CD4-positive, alpha-beta T cell (primary cell): ENCODE measurements at regions not wholly inside any gene's neighbourhood (a gene's known extent, or its start where the extent isn't known, plus 50 kb on each side); places are given as distances from the start of the nearest gene placed in this dataset.
"Not testable (repeated sequence)": the region's sequence is repeated elsewhere in the genome, so short reads cannot be mapped to it uniquely, and the experiment has no call there.

Source experiments
- ATAC-seq: fragments of 200-7000 bp; cut with Tn5 transposase; one replicate; pipeline ENCODE4 v1.10.0; 2022; ENCODE audit warnings: mild to moderate bottlenecking; ENCODE audit not compliant: poor library complexity
- CTCF ChIA-PET: fragments of 350-600 bp; sonication (Branson Sonifier 250); formaldehyde crosslinking; loops from one replicate; lab custom pipeline; 2021; ENCODE audit warnings: antibody characterized with exemption, inconsistent platforms; lab: Charles Lee
- POLR2A ChIA-PET: fragments of 350-600 bp; sonication (Branson Sonifier 250); formaldehyde crosslinking; loops from one replicate; lab custom pipeline; 2021; ENCODE audit warnings: antibody characterized with exemption, inconsistent platforms; lab: Charles Lee
- DNase-seq, 14 experiments: peaks; one replicate each; pipeline ENCODE4 v3.0.0-alpha.2; 2013 to 2020; ENCODE audit warnings: mixed read lengths in 2 of 14
- H3K27ac ChIP-seq, 2 donors: one replicate each; pipeline versions ENCODE4 v1.5.1 to v1.7.0; 2013; ENCODE audit warnings: low read length in 2 of 2, low read depth in 1 of 2, mild to moderate bottlenecking in 1 of 2
- H3K27me3 ChIP-seq, 2 experiments: 1 replicate in 1 of 2; 2 replicates in 1 of 2; pipeline versions ENCODE4 v1.6.1 to v1.7.0; 2013; ENCODE audit warnings: low read length in 2 of 2, control low read depth in 1 of 2, mild to moderate bottlenecking in 1 of 2, moderate library complexity in 1 of 2; ENCODE audit not compliant: insufficient read depth in 2 of 2, control insufficient read depth in 1 of 2
- H3K36me3 ChIP-seq: one replicate; pipeline ENCODE4 v1.6.1; 2013; ENCODE audit warnings: low read length, control low read depth; ENCODE audit not compliant: insufficient read depth
- H3K4me1 ChIP-seq: one replicate; pipeline ENCODE4 v1.6.1; 2013; ENCODE audit warnings: low read length, control low read depth; ENCODE audit not compliant: insufficient read depth
- H3K4me3 ChIP-seq: one replicate; pipeline ENCODE4 v1.5.1; 2013; ENCODE audit warnings: mild to moderate bottlenecking, low read length, moderate library complexity
- H3K9me3 ChIP-seq, 2 experiments: 1 replicate in 1 of 2; 2 replicates in 1 of 2; pipeline versions ENCODE4 v1.6.1 to v1.7.0; 2013; ENCODE audit warnings: low read length in 2 of 2, mild to moderate bottlenecking in 2 of 2, control low read depth in 1 of 2, moderate library complexity in 1 of 2; ENCODE audit not compliant: control insufficient read depth in 1 of 2, insufficient read depth in 1 of 2
- H3K27ac Mint-ChIP-seq: one replicate; pipeline ENCODE4 v1.8.0; 2020; ENCODE audit warnings: mixed read lengths
- H3K27me3 Mint-ChIP-seq: one replicate; pipeline ENCODE4 v1.8.0; 2021; ENCODE audit warnings: mixed read lengths
- H3K36me3 Mint-ChIP-seq: one replicate; pipeline ENCODE4 v1.8.0; 2021; ENCODE audit warnings: low read depth, mixed read lengths
- H3K4me1 Mint-ChIP-seq: one replicate; pipeline ENCODE4 v1.8.0; 2021; ENCODE audit warnings: low read depth, mixed read lengths
- H3K4me3 Mint-ChIP-seq: one replicate; pipeline ENCODE4 v1.8.0; 2020; ENCODE audit warnings: mild to moderate bottlenecking, mixed read lengths
- H3K9me3 Mint-ChIP-seq: one replicate; pipeline ENCODE4 v1.8.0; 2020; ENCODE audit warnings: mixed read lengths
- CTCF ChIP-seq: fragments of 200-600 bp; IDR thresholded peaks from one replicate; pipeline ENCODE4 v1.8.0; 2022; ENCODE audit warnings: antibody characterized with exemption, mild to moderate bottlenecking
- intact Hi-C, 2 experiments: fragments of 100-400 bp; cut with DNase I in 1 of 2; cut with micrococcal nuclease in 1 of 2; formaldehyde crosslinking; loops; one replicate each; pipeline versions ENCODE4 v1.15.1 to v1.9.0; 2023 to 2025; cut with DNase I, micrococcal nuclease

- POLR2A ChIA-PET, result no interaction called here
- H3K36me3 Mint-ChIP-seq, result no peaks in the 10 kb centered on the region
- H3K9me3 Mint-ChIP-seq, result no peaks in the 10 kb centered on the region
- intact Hi-C loops, result no loop called here
- ATAC-seq (no peak), DNase-seq (no peak)
- CTCF ChIA-PET, result no interaction called here
- no peak for TF ChIP-seq CTCF
- H3K4me1 Mint-ChIP-seq, result no peaks in the 10 kb centered on the region
- no peak overlapping the region for H3K27ac Mint-ChIP-seq
- Histone ChIP-seq H3K27me3 (peaks cover 4 to 5% of the 10 kb centered on the region in 2 experiments), H3K9me3 (no peaks in the 10 kb centered on the region), H3K4me3 (no peak overlapping the region), H3K4me1 (no peaks in the 10 kb centered on the region), H3K27ac (no peak overlapping the region), H3K36me3 (no peaks in the 10 kb centered on the region)
- peaks cover 56% of the 10 kb centered on the region for H3K27me3 Mint-ChIP-seq
- H3K4me3 Mint-ChIP-seq, result no peak overlapping the region
Observed at GRCh38 chr2:133878326-133878725, 310.1 kb upstream of the NCKAP5 start.

GRCh38 chr2:133879703-133880102 is 311.4 kb upstream of the NCKAP5 start:
- intact Hi-C loops, result no loop called here

GRCh38 chr2:133882159-133882558 is 313.9 kb upstream of the NCKAP5 start:
- H3K4me3 Mint-ChIP-seq, DNase-seq, H3K9me3 Mint-ChIP-seq, H3K27ac ChIP-seq, H3K4me3 ChIP-seq, POLR2A ChIA-PET, CTCF ChIA-PET, ATAC-seq, H3K27ac Mint-ChIP-seq, H3K4me1 Mint-ChIP-seq, H3K9me3 ChIP-seq, H3K27me3 ChIP-seq, H3K36me3 Mint-ChIP-seq, intact Hi-C loops, H3K4me1 ChIP-seq, H3K36me3 ChIP-seq: not testable (repeated sequence)
- peaks cover 41% of the 10 kb centered on the region for H3K27me3 Mint-ChIP-seq

More at GRCh38 chr2:133879703-133880102, 311.4 kb upstream of the NCKAP5 start:
- H3K4me1 Mint-ChIP-seq, result no peaks in the 10 kb centered on the region
- peaks cover 59% of the 10 kb centered on the region for H3K27me3 Mint-ChIP-seq
- Histone ChIP-seq H3K4me1 (no peaks in the 10 kb centered on the region), H3K27me3 (peaks cover 4 to 5% of the 10 kb centered on the region in 2 experiments), H3K9me3 (no peaks in the 10 kb centered on the region), H3K27ac (no peak overlapping the region), H3K4me3 (no peak overlapping the region), H3K36me3 (no peaks in the 10 kb centered on the region)
- H3K36me3 Mint-ChIP-seq, result no peaks in the 10 kb centered on the region
- no peak overlapping the region for H3K27ac Mint-ChIP-seq
- no peak overlapping the region for H3K4me3 Mint-ChIP-seq
- TF ChIP-seq CTCF, result no peak
- no peak for DNase-seq
- ATAC-seq, result no peak
- POLR2A ChIA-PET, result no interaction called here
- CTCF ChIA-PET, result no interaction called here
- H3K9me3 Mint-ChIP-seq, result no peaks in the 10 kb centered on the region

- ATAC-seq (no peak), DNase-seq (peak in 3 of 14 experiments; percentile 4 to 9 (median 6))
- no peak overlapping the region for H3K4me3 ChIP-seq
- H3K4me1 ChIP-seq, result peaks cover 4% of the 10 kb centered on the region
- TF ChIP-seq CTCF, result no peak
- Mint-ChIP-seq H3K4me1 (no peaks in the 10 kb centered on the region), H3K4me3 (no peak overlapping the region), H3K27me3 (peaks cover 32% of the 10 kb centered on the region), H3K27ac (no peak overlapping the region), H3K9me3 (no peaks in the 10 kb centered on the region), H3K36me3 (no peaks in the 10 kb centered on the region)
- ChIA-PET CTCF (interaction anchor here (1.3 kb wide), 1 partner anchor 527 kb away, joined by 5 read pairs; no protein-coding TSS in a partner anchor), POLR2A (no interaction called here)
- H3K27ac ChIP-seq, result no peak overlapping the region
- intact Hi-C loops, result loop anchor here (5.0 kb wide), 3 partner anchors 232 to 1012 kb away; no protein-coding TSS in a partner anchor
- peaks cover 0 to 5% of the 10 kb centered on the region in 2 experiments for H3K27me3 ChIP-seq
- H3K9me3 ChIP-seq, result no peaks in the 10 kb centered on the region
- no peaks in the 10 kb centered on the region for H3K36me3 ChIP-seq
Observed at GRCh38 chr2:133884739-133885381, 316.6 kb upstream of the NCKAP5 start.
